Activated naive CD4-positive, alpha-beta T cell (primary cell): ENCODE measurements at regions not wholly inside any gene's neighbourhood (a gene's known extent, or its start where the extent isn't known, plus 50 kb on each side); places are given as distances from the start of the nearest gene placed in this dataset.

ENCODE experiments used
- DNase-seq, 4 experiments: peaks; one replicate each; lab custom pipeline; 2025; lab: John Stamatoyannopoulos, UW

GRCh38 chr10:89829262-89829886, 128.0 kb downstream of the KIF20B start:
- no peak for DNase-seq

- no peak for DNase-seq
Measured at GRCh38 chr10:89829887-89830269, 128.5 kb downstream of the KIF20B start.

- no peak for DNase-seq
Measured at GRCh38 chr10:89830624-89831023, 129.2 kb downstream of the KIF20B start.

GRCh38 chr10:89836840-89837164, 135.4 kb downstream of the KIF20B start:
- no peak for DNase-seq

GRCh38 chr10:89837165-89838043, 136.0 kb downstream of the KIF20B start:
- peak in 2 of 4 experiments; percentile 26 to 39 for DNase-seq

GRCh38 chr10:89838044-89838615, 136.7 kb downstream of the KIF20B start:
- DNase-seq = no peak

GRCh38 chr10:89845541-89846280, 144.3 kb downstream of the KIF20B start:
- DNase-seq = no peak

- DNase-seq = no peak
Measured at GRCh38 chr10:89846281-89846630, 144.9 kb downstream of the KIF20B start.

GRCh38 chr10:89846786-89847185, 145.4 kb downstream of the KIF20B start:
- DNase-seq = no peak

- no peak for DNase-seq
Measured at GRCh38 chr10:89852872-89853271, 151.5 kb downstream of the KIF20B start.

GRCh38 chr10:89853781-89854191, 152.4 kb downstream of the KIF20B start:
- DNase-seq = no peak

GRCh38 chr10:89857431-89858042, 156.1 kb downstream of the KIF20B start:
- no peak for DNase-seq

- DNase-seq = no peak
Measured at GRCh38 chr10:89861199-89861573, 159.8 kb downstream of the KIF20B start.

- DNase-seq = no peak
Measured at GRCh38 chr10:89861584-89862301, 160.4 kb downstream of the KIF20B start.

- DNase-seq = no peak
Measured at GRCh38 chr10:89867964-89868363, 166.6 kb downstream of the KIF20B start.

- no peak for DNase-seq
Measured at GRCh38 chr10:89869180-89869579, 167.8 kb downstream of the KIF20B start.

- DNase-seq = no peak
Measured at GRCh38 chr10:89869592-89870156, 168.3 kb downstream of the KIF20B start.

- no peak for DNase-seq
Measured at GRCh38 chr10:89870936-89871335, 169.5 kb downstream of the KIF20B start.

GRCh38 chr10:89873055-89873454, 171.7 kb downstream of the KIF20B start:
- no peak for DNase-seq

- DNase-seq = no peak
Measured at GRCh38 chr10:89875557-89875956, 174.2 kb downstream of the KIF20B start.

GRCh38 chr10:89879121-89879520, 177.7 kb downstream of the KIF20B start:
- DNase-seq = no peak
